ENCODE measurements at regions not wholly inside any gene's neighbourhood (a gene's known extent, or its start where the extent isn't known, plus 50 kb on each side); places are given as distances from the start of the nearest gene placed in this dataset.

DNA sequence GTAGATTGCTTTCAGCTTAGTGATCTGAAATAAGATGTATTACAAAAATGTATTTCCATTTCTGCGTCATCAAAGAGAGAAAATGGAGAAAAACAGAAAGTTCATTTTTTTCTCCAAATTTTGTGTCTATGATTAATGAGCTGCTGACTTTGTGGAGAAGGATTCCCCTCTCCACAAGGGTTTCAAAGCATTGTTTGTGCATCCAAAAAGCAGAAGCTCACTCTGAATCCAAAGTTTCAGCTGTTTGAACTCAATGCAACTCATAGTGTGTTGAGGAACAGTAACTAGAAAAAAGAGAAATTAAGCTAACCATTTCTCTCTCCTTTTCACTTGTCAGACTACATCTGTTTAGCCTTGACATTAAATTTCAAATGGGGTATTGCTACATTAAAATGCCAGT is 62.9 kb upstream of the SLC7A11 start:
- Histone ChIP-seq H3K27me3 (no peaks in the 10 kb centered on the region), H3K27ac (no peak overlapping the region), H3K9me3 (no peaks in the 10 kb centered on the region), H3K4me3 (no peak overlapping the region), H3K4me1 (no peaks in the 10 kb centered on the region), H3K36me3 (no peaks in the 10 kb centered on the region)
- 54% methylated on average over 1 of the region's 1 CpG for WGBS
- DNase-seq (ENCODE audit: low spot score in 2 of 2), result no peak
- TF ChIP-seq CTCF (IDR thresholded peaks at IDR 0.05), result no peak
- TF ChIP-seq POLR2A (IDR thresholded peaks at IDR 0.05), result no peak
- TF ChIP-seq POLR2AphosphoS5 (IDR thresholded peaks at IDR 0.05), result no peak
- no peak for TF ChIP-seq EP300 (IDR thresholded peaks at IDR 0.05)

- WGBS, result 50% methylated on average over 2 of the region's 2 CpGs
- H3K36me3 ChIP-seq, result no peaks in the 10 kb centered on the region
- DNase-seq (ENCODE audit: low spot score in 2 of 2), result no peak
- H3K27ac ChIP-seq, result no peak overlapping the region
- TF ChIP-seq POLR2A (IDR thresholded peaks at IDR 0.05) (no peak), POLR2AphosphoS5 (IDR thresholded peaks at IDR 0.05) (no peak), EP300 (IDR thresholded peaks at IDR 0.05) (no peak), CTCF (IDR thresholded peaks at IDR 0.05) (no peak)
- no peaks in the 10 kb centered on the region for H3K27me3 ChIP-seq
- H3K4me1 ChIP-seq, result no peaks in the 10 kb centered on the region
- H3K4me3 ChIP-seq, result no peak overlapping the region
- no peaks in the 10 kb centered on the region for H3K9me3 ChIP-seq
These were observed 59.4 kb upstream of the SLC7A11 start for GRCh38 chr4:138301536-138301935.

DNA sequence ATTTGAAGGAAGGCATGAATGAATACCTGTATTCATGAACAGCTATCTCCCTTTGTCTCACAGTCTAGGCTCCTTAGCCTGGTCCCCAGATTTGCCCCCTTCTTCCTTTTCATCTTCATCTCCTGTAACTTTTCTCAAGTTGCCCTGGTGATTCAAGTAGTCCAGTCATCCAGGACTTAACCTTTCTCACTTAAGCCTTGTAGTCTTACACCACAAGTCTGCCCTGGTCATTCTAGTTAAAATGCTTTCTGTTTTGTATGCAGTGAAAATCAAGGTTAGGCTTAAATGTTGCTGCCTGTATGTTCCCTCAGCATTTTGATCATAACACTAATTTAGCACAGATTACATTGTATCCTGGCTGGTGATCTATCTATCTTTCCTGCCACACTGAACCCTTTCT is 58.5 kb upstream of the SLC7A11 start:
- TF ChIP-seq EP300 (IDR thresholded peaks at IDR 0.05) (no peak), CTCF (IDR thresholded peaks at IDR 0.05) (no peak), POLR2A (IDR thresholded peaks at IDR 0.05) (no peak), POLR2AphosphoS5 (IDR thresholded peaks at IDR 0.05) (no peak)

DNA sequence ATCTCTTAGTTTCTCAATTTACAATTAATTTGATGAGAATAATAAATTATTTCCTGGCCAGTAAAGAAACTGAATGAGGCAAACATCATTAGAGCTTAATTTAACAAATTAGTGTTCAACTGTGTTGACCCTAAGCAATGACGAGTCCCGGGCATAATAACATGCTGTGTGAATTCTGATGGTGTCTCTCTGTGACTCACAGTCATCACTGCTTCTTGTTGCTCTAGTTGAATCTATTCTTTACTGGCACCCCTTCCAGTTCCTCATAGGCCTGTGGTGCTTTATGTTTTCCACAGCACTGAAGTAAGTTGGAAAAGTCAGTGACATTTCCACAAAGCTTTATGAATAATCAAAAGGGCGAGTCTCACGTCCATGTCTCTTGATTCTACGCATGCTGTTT is 57.7 kb upstream of the SLC7A11 start:
- H3K4me3 ChIP-seq, result no peak overlapping the region
- no peak for DNase-seq (ENCODE audit: low spot score in 2 of 2)
- H3K27ac ChIP-seq, result no peak overlapping the region
- H3K27me3 ChIP-seq, result no peaks in the 10 kb centered on the region
- H3K9me3 ChIP-seq, result no peaks in the 10 kb centered on the region
- H3K4me1 ChIP-seq, result no peaks in the 10 kb centered on the region
- H3K36me3 ChIP-seq, result no peaks in the 10 kb centered on the region
- WGBS, result 97% methylated on average over 5 of the region's 5 CpGs
- TF ChIP-seq CTCF (IDR thresholded peaks at IDR 0.05) (no peak), POLR2A (IDR thresholded peaks at IDR 0.05) (no peak), EP300 (IDR thresholded peaks at IDR 0.05) (no peak), POLR2AphosphoS5 (IDR thresholded peaks at IDR 0.05) (no peak)

More for the DNA sequence above, 58.5 kb upstream of the SLC7A11 start:
- Histone ChIP-seq H3K36me3 (no peaks in the 10 kb centered on the region), H3K4me1 (no peaks in the 10 kb centered on the region), H3K27ac (no peak overlapping the region), H3K4me3 (no peak overlapping the region), H3K27me3 (no peaks in the 10 kb centered on the region), H3K9me3 (no peaks in the 10 kb centered on the region)
- no peak for DNase-seq (ENCODE audit: low spot score in 2 of 2)

- no peak for DNase-seq (ENCODE audit: low spot score in 2 of 2)
- H3K27me3 ChIP-seq, result no peaks in the 10 kb centered on the region
- no peaks in the 10 kb centered on the region for H3K9me3 ChIP-seq
- TF ChIP-seq EP300 (IDR thresholded peaks at IDR 0.05) (no peak), POLR2A (IDR thresholded peaks at IDR 0.05) (no peak), POLR2AphosphoS5 (IDR thresholded peaks at IDR 0.05) (no peak), CTCF (IDR thresholded peaks at IDR 0.05) (no peak)
- no peaks in the 10 kb centered on the region for H3K4me1 ChIP-seq
- WGBS, result 84% methylated on average over 1 of the region's 1 CpG
- no peak overlapping the region for H3K4me3 ChIP-seq
- no peak overlapping the region for H3K27ac ChIP-seq
- H3K36me3 ChIP-seq, result no peaks in the 10 kb centered on the region
These were observed 56.7 kb upstream of the SLC7A11 start for GRCh38 chr4:138298866-138299265.
